ENCODE measurements at regions not wholly inside any gene's neighbourhood (a gene's known extent, or its start where the extent isn't known, plus 50 kb on each side); places are given as distances from the start of the nearest gene placed in this dataset.

DNA sequence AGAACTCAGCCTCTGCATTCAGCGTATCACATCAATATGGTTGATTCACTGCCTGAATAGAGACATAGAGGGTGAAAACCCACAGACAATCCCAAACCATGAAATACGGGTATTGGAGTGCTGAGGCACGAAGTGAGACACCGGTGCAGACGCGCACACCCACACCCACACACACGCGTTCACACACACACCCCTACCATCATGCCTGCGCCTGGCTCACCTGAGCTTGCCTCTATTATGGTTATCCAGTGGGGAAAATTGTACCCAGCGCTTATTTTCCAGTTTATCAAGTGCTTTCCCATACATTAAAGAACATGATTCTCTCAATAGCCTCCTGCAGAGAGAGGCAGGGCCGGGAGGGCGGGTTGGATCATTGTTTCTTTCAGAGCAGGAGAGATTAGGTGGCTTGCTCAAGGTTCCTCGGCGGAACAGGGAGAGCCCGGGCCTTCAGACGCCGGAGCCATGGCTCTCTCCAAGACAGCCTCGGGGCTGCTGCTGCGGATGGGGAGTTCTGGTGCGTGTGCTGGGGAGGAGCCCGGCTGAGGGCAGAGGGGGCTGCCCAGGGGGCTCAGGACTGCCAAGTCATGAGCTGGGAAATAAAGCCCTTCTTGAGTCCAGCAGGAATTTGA lies 78.9 kb upstream of the THY1 start:
- H3K4me1 ChIP-seq (ENCODE audit: low read depth) = no peaks in the 10 kb centered on the region
- H3K9me3 ChIP-seq = no peaks in the 10 kb centered on the region
- intact Hi-C loops (cut with DNase I, micrococcal nuclease) = no loop called here
- H3K36me3 ChIP-seq (ENCODE audit: low read depth) = no peaks in the 10 kb centered on the region
- DNase-seq = no peak
- TF ChIP-seq, protein P1, sequence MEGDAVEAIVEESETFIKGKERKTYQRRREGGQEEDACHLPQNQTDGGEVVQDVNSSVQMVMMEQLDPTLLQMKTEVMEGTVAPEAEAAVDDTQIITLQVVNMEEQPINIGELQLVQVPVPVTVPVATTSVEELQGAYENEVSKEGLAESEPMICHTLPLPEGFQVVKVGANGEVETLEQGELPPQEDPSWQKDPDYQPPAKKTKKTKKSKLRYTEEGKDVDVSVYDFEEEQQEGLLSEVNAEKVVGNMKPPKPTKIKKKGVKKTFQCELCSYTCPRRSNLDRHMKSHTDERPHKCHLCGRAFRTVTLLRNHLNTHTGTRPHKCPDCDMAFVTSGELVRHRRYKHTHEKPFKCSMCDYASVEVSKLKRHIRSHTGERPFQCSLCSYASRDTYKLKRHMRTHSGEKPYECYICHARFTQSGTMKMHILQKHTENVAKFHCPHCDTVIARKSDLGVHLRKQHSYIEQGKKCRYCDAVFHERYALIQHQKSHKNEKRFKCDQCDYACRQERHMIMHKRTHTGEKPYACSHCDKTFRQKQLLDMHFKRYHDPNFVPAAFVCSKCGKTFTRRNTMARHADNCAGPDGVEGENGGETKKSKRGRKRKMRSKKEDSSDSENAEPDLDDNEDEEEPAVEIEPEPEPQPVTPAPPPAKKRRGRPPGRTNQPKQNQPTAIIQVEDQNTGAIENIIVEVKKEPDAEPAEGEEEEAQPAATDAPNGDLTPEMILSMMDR (IDR thresholded peaks at IDR 0.05) = no peak
- ATAC-seq = no peak
- H3K4me3 ChIP-seq = no peak overlapping the region

DNA sequence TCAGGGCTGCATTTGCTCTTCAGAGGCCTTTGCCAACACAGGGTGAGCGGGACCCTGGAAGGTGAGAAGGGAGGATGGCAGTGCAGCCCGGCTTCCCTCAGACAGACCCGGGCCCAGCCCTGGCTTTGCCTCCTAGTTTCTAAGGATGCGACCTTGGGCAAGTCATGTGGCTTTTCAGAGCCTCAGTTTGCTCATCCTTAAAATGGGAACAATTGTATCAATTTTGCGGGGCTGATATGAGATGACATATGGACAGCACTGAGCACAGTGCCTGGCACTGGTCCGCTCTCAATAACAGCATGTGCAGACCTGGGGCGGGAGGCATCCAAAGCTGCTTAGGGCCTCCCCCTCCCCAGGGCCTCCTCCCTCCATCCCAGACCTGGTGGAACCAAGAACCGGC lies 74.7 kb upstream of the THY1 start:
- TF ChIP-seq, protein P1 (IDR thresholded peaks at IDR 0.05) = no peak
- Histone ChIP-seq H3K4me1 (ENCODE audit: low read depth) (no peaks in the 10 kb centered on the region), H3K4me3 (no peak overlapping the region), H3K9me3 (no peaks in the 10 kb centered on the region), H3K36me3 (ENCODE audit: low read depth) (no peaks in the 10 kb centered on the region)
- DNase-seq = no peak
- no peak for ATAC-seq
- intact Hi-C loops (cut with DNase I, micrococcal nuclease) = no loop called here

DNA sequence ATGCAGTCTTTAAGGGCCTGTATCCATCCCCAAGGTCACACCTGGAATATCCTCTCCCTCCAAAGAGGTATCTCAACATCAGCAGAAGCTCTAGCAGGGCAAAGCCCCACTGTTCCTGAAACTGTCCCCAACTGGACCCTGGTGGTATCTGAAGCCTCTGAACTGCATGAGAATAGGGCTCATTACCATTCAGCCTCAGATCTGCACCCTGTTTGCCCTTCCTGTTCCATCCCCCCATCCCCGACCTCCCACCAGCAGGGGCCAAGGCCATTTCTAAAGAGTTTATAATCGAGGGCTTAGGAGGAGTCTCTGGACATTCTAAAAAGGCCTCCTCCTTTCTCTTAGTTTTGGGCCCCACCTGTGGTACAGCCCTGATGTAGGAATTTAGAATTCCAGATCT lies 74.0 kb upstream of the THY1 start:
- TF ChIP-seq, protein P1 (IDR thresholded peaks at IDR 0.05) = no peak
- Histone ChIP-seq H3K9me3 (no peaks in the 10 kb centered on the region), H3K4me3 (no peak overlapping the region), H3K4me1 (ENCODE audit: low read depth) (no peaks in the 10 kb centered on the region), H3K36me3 (ENCODE audit: low read depth) (no peaks in the 10 kb centered on the region)
- no peak for ATAC-seq
- intact Hi-C loops (cut with DNase I, micrococcal nuclease) = no loop called here
- DNase-seq = no peak

DNA sequence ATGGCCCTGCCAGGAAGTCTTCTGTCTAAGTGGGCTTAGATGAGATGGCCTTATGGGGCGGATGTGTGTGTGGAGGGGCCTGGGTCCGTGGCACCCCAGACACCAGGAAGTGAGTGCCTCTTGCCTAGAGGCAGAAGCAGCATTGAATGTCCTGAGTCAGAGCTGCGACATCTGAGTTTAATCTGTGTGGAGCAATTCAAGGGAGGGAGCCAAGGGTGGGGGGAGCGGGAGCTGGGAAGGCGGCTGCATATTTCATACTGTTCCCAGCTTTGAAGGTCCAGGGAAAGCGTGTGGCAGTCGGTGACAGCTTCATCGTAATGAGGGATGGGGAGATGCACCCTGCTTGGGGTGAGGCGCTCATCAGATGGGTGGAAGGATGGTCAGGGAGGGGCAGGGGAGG lies 73.5 kb upstream of the THY1 start:
- intact Hi-C loops (cut with DNase I, micrococcal nuclease) = no loop called here
- H3K36me3 ChIP-seq (ENCODE audit: low read depth) = no peaks in the 10 kb centered on the region
- H3K4me1 ChIP-seq (ENCODE audit: low read depth) = no peaks in the 10 kb centered on the region
- no peak overlapping the region for H3K4me3 ChIP-seq
- no peak for DNase-seq
- TF ChIP-seq, protein P1 (IDR thresholded peaks at IDR 0.05) = no peak
- ATAC-seq = no peak
- H3K9me3 ChIP-seq = no peaks in the 10 kb centered on the region

DNA sequence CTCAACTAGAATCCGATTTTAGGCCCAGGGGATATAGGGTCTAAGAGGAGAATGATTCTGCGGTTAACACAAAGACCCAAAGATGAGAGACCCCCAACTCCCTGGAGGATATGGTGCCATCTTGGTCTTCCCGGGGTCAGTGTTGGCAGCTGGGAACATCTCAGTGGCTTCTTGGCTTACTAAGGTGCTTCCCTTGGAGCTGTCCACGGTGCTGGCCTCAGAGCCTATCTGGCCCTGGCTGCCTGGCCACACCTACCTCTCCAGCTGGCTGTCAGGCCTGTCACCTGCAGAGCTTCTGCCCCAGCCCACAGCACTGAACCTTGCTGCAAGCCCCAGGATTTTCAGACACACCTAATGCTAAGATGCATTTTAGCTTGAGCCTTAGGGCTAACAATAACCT lies 70.7 kb upstream of the THY1 start:
- Histone ChIP-seq H3K4me1 (ENCODE audit: low read depth) (no peaks in the 10 kb centered on the region), H3K9me3 (no peaks in the 10 kb centered on the region), H3K4me3 (no peak overlapping the region), H3K36me3 (ENCODE audit: low read depth) (no peaks in the 10 kb centered on the region)
- intact Hi-C loops (cut with DNase I, micrococcal nuclease) = no loop called here
- TF ChIP-seq, protein P1 (IDR thresholded peaks at IDR 0.05) = no peak
- DNase-seq (peak in 2 of 3 donors; percentile 65 to 73), ATAC-seq (peak; percentile 55)

All from mucosa of descending colon (tissue), 3 donors.